ENCODE measurements at regions not wholly inside any gene's neighbourhood (a gene's known extent, or its start where the extent isn't known, plus 50 kb on each side); places are given as distances from the start of the nearest gene placed in this dataset.
"Not testable (repeated sequence)": the region's sequence is repeated elsewhere in the genome, so short reads cannot be mapped to it uniquely, and the experiment has no call there.

DNA sequence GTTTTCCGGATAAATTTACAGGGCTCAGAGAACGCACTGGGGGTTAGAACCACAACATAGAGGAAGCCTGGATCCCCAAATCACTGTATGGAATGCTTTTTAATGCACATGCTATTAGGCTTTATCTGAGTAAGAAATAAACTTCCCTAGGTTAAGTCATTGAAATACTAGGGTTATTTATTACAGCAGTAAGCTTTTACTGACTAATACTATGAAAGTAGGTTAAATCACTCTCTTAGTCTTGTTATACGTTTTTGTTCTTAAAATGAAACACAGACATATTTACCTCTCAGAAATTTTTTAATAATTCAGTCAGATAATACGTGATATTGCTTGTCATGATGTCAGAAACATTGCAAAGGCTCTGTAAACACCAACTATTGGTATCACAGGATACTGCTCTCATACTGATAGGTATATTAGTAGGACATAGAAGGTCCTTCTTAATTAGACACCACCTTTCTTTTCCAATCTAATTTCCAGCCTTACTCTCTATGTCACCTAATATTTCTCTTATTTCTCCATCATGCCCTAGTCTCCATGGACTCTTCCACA lies 162.7 kb upstream of the NYAP2 start:
- DNase-seq, result no peak

DNA sequence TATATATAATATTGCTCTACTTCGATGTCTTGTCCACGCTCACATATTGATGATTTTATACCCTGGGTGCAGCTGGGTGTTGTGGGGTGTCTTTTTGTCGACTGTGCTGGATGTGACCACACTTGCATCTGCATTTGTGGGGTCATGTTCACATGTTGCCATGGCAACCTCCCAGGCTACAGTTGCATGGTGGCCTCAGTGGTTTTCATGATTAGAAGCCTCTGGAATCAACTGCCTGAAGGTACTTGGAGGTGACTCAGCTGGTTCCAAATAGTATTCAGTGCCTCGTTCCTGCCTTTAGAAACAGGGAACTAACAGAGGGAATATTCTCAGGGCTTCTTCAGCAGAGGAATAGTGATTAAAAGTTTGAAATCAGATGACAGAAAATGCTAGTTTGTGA lies 166.3 kb upstream of the NYAP2 start:
- no peak for DNase-seq

DNA sequence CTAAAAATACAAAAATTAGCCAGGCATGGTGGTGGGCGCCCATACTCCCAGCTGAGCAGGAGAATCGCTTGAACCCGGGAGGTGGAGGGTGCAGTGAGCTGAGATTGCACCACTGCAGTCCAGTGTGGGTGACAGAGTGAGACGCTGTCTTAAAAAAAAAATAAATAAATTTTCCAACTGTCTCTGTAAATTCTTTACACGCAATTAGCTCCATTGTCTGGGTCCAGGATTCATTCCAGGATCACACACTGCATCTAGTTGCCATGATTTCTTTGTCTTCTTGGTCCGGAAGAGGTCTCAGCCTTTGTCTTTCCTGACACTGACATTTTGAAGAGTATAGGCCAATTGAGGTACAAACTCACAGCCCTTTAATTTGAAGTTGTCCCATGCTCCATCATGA lies 167.6 kb upstream of the NYAP2 start:
- DNase-seq, result no peak

DNA sequence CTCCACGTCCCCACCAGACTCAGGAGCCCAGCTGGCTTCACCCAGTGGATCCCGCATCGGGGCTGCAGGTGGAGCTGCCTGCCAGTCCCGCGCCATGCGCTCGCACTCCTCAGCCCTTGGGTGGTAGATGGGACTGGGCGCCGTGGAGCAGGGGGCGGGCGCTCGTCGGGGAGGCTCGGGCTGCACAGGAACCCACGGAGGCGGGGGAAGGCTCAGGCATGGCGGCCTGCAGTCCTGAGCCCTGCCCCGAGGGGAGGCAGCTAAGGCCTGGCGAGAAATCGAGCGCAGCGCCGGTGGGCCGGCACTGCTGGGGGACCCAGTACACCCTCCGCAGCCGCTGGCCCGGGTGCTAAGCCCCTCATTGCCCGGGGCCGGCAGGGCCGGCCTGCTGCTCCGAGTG lies 170.2 kb upstream of the NYAP2 start:
- not testable (repeated sequence) for DNase-seq

DNA sequence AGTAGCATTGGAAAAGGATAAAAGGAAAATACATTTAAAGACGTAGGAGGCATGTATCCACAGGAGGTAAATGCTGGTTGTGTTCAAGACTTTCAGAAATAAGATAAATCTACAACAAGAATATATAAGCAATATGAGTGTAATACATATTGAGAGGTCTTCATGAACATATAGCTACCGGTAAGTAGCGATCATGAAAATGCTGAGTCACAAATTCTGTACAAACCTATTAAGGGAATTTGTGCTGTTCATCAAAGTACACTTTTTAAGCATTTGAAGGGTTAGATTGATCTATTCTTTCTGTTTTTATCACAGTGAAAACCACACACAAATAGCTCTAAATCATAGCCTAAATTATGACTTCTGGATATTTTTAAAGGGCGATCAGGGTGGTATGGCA lies 173.1 kb upstream of the NYAP2 start:
- DNase-seq, result no peak

DNA sequence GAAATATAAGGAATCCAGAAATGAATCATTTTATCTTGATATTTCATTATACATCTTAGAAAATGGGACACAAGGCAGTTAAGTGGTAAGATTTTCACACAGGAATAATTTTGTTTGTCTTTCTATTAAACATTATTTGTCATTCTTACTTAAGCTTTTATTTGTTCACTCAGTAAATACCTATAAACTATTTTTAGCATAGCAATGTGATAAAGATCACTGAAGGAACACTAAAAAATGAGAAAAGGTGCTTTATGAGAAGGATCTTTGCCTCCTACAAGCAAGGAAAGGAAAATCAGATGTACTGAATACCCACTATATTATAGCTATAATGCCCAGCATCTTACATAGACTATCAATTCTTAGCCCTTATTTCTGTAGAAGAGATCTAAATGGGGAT lies 176.2 kb upstream of the NYAP2 start:
- no peak for DNase-seq

DNA sequence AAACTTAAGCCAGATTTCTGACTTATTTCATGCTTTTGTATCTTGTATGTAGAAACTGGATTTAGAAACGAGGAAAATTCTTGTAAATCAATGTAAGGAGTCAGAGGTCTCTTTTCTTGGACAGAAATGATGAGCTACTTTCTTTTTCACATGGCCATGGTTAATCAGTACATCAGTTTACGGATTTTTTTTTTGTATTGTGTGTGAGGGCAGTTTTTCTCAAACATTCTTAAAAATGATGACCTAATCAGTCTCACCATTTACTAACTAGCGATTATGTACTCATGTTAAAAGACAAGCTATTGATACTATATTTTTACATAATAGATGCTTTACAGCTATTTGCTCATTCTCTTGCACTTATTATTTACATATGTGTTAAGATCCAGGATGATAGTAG lies 165.2 kb upstream of the DOCK10 start:
- no peak for DNase-seq

DNA sequence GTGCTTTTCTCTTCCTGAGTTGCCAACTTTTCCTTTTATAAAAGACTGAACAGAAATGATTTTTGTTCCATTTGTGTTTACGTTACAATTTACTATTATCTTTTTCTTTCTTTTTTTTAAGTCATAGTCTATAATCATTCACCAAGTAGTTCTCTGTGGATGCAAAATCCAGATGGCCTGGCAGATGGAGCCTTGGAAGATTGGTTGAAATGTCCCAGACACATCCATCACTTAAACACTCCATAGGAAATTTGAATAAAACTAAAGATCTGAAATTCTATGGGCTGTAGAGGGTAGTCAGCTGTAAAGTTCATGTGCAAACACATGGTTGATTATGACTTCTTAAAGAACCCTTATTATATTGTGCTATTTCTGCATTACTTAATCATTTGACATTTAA lies 164.8 kb upstream of the DOCK10 start:
- DNase-seq, result no peak

DNA sequence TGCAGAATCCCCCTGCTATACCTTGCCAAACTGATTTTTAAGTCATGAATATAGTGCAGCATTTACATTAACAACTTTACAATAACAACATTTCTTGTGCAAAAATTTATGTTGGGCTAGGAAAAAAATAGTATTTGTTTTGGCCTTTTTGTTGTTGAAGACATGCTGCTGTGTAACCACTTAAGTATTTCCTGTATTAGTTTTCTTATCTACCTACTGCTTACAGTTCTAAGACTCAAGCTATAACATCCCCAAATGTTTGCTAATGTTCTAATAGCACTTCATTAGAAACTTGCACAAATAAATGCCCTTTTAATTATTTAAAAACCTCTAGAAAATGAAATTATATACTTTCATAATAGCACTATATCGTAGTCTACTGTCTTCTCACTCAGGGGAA lies 154.3 kb upstream of the DOCK10 start:
- no peak for DNase-seq

DNA sequence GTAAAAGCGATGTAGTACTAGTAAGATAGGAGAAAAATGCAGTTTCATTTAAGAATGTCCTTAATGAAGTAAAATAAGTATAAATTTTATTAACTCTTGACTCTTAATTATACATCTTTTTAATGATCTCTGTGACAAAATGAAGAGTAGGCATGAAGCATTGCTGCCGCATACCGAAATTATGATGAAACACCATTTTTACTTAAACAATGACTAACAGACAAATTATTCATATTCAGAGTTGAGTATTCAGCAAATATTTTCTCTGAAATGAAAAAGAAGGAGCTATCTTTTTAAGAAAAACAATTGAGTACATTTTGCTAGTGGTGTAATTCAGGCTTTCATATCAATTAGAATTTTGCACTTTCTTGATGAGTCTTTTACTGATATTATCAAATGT lies 150.6 kb upstream of the DOCK10 start:
- DNase-seq, result no peak

DNA sequence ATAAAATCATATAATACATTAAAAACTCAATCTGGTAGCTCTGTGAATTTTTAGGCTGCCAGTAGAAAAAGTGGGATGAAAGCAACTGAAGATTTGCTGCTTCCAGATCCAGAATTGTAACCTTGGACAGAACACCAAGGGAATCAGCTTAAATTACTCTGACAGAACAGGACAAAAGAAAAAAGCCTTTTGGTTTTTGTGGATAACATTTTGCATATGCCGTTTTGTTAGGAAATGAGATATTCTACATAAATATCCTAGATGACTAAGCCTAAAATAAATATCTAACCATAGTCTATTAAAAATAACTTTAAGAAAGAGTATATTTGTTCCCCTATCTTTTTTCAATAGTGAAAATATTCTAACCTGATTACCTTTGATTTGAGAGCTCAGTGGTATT lies 148.7 kb upstream of the DOCK10 start:
- DNase-seq, result no peak

DNA sequence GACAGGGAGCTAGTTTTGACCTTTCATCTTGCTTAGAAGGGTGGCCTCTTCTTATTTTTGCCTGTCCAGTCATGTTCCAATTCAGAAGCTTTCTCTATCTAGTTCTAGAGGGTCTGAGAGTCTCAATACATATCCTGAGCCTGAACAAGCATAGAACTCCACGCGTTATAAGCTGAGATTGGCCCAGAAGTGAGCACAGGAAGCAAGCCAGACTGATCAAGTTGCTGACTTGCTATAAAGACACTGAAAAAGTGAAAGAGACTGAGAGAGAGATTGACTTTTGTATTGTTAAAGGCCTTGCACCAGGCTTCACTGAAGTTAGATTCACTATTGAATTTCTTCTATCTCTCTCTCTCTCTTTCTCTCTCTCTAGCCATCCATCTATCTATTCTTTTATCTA lies 142.7 kb upstream of the DOCK10 start:
- no peak for DNase-seq

DNA sequence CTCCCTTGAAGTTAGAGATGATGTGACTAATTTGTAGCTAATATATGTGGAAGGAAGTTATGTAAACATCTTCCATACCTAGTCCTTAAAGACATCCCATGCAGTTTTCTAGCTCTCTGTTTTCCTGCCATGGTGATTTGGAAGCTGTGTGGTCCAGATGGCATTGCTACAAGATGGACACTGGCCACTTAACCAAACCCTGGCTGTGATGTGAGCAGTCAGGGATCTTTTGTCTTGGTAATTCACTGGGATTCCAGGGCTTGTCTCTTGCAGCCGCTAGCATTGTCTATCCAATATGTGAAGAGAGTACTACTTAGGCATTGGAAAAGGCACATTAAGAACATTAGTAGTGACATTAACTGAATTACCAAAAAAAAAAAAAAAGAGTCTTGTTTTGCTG lies 139.9 kb upstream of the DOCK10 start:
- no peak for DNase-seq

DNA sequence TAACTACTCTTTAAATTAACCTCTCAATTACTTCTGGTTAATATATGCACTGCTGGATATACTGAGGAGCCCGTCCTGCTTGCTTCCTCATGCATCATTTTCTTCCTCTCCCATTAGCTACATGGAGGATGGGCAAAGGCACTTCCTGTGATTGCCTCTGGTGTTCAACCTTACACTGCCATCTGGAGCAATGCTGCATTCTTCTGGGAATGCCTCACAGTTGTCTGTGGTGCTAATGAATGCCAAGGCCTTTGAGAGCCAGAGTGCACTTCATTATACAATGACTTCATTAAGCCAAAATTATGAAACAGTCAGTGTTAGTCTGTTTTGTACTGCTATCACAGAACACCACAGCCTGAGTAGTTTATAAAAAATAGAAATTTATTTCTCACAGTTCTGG lies 134.8 kb upstream of the DOCK10 start:
- no peak for DNase-seq

DNA sequence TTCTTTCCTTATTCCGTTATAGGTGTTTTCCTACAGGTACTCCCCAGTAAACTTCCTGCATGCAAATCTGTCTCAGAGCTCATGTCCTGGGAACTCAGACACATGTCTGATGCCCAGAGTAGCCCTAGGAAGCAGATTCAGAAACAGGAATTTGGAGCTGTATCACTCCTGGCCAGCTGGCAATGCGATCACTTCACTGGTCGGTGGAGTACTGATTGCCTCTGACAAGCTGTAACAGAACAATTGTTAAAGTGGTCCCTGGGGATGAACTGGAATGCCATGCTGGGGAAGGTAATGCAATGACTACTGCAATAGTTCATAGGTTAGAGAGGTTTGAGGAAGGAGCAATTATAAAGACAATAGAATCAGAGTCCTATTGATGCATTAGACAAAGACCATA lies 131.6 kb upstream of the DOCK10 start:
- DNase-seq, result no peak

DNA sequence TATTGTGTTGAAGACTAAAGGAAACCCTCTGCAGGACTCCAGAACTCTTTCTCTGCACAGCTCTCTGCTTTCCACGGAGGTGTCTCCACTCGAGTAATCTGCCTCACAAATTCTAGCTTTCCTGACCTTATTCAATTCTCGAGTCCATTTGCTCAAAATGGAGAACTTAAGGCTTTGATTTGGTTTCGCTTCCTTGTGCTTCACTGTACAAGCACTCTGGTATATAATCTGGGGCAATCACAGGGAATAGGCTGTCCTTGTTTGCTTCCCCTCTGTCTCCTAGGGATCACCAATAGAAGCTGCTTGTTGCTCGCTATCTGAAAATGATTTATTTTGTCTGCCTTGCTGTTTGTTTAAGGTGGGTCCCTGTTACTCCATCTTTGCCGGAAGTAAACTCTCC lies 129.1 kb upstream of the DOCK10 start:
- DNase-seq, result no peak

DNA sequence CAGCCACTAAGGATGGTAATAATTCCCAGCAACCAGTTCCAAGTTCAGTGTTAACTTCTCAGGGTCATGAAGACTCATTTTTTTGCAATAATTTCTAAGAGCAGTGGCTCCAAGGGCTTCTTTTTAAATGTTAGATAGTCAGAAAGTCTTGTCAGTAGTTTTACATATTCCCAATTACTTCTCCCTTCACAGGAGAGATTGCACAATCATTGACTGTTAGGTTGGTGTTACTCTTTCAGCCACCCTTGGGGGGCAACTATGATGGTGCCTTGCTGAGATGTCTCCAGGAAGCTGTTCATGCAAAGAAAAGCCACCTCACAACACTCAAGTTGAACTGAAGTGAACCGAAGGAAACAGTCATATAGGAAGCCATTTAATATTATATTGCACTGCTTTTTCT lies 127.9 kb upstream of the DOCK10 start:
- no peak for DNase-seq

DNA sequence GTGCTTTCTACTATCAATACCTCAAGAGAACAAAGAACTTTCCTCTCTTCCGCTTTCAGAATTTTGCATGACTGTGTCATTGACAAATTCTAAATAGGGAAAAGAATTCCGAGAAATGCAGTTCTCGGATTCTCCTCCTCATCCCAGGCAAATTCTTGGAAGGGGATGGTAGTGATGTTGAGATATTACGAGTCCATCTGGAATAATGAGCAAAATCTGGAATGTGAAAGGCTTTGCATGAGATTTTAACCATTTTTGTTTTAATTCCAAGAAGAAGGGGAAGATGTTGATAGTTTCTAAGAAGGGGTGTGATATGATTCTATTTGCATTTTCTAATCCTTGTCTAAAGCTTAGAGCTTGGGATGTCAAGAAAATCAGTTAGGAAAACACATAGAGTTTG lies 127.1 kb upstream of the DOCK10 start:
- no peak for DNase-seq

DNA sequence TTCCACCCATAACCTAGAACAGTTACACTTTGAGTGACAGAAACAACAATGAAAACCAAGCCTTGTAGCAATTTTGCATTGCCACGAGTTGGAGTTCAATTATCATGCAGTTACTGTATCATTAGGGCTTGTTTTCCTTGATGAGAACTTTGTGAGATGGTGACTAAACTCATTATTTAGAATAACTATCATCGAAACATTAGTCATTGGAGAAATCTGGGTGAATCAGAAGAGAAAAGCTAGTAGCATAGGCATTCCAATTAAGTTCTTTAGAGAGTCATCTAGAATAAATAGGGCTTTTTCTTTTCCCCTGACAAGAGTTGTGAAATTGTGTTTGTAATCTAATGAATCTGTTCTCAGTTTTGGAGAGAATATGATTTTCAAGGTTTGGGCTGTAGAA lies 122.8 kb upstream of the DOCK10 start:
- DNase-seq, result no peak

DNA sequence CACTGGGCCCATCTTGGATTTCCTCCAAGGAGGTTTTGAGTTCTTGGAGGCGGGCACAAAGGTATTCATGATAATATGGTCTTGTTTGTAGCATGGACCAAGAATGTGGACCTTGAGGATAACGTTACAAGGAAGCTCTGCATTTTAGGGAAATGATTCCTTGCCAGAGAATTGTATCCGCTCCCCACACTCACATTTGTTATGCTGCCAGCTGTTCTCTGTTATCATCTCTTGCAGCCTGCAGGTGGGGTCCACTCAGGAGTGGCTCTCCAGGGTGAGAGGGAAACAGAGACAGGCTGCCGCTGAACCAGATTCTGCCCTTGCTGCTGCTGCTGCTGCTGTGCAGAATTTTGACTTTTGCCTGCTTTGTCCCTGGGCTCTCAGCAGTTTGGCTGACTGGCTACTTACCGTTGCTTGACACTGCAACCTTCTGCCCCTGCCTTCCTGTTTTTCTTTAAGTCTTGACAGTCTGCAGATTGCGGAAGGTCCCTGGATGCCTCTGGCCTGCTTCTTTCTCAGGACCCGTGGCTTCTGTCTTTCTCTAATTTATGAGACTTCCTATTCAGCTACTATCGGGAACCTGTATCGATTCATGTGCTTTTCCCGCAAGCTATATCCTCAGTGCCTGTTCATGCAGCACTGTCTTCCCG lies 122.3 kb upstream of the DOCK10 start:
- DNase-seq, result no peak

DNA sequence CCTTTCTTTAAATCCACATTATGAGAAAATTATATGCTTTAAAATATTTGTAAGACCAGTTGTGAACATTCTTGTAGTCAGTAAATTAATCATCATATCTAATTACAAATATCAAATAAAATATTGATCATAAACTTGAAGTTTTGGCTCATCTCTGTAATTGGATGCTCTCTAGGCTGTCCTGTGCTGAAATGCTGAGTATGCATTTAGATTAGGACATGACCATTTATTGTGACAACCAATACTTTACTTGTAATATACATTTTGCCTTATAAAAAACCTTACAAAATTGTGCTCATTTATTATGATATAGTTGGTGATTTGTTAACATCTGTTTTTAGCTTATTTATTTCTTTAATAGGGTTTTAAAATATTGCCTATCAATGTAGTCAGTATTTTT lies 116.1 kb upstream of the DOCK10 start:
- no peak for DNase-seq

DNA sequence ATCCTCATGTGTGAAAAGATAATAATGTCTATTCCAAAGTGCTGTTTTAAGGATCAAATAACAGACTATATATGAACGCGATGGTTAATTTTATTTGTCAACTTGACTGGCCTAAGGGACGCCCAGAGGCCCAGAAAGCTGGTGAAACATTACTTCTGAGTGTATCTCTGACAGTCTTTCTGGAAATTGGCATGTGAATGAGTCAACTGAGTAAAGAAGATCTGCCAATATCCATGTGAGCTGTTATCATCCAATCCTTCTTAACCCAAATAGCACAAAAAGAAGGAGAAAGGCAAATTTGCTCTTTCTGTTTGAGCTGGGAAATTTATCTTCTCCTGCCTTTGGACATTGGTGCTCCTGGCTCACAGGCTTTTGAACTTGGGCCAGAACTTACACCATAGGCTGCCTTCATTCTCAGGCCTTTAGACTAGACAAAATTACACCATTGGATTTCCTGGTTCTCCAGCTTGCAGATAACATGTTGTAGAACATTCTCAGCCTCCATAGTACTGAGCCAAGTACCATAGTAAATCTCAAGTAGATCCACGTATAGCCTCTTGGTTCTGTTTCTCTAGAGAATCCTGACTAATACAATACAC lies 114.7 kb upstream of the DOCK10 start:
- DNase-seq, result no peak

DNA sequence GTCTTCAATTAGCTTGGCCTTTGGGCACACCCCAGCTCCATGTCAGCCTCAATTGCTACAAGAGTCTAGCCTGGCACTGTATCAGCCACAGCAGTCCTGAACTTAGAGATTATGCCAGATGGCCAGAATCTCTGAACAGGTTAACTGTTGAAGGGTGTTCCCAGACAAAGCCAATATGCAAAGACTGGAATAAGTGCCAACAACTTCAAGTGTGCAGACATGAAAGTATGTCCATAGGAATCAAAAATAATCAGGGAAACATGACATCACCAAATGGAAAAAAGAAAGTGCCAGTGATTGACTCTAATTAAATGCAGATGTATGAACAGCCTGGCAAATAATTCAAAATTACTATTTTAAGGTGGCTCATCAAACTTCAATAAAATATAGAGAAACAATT lies 98.5 kb upstream of the DOCK10 start:
- no peak for DNase-seq

DNA sequence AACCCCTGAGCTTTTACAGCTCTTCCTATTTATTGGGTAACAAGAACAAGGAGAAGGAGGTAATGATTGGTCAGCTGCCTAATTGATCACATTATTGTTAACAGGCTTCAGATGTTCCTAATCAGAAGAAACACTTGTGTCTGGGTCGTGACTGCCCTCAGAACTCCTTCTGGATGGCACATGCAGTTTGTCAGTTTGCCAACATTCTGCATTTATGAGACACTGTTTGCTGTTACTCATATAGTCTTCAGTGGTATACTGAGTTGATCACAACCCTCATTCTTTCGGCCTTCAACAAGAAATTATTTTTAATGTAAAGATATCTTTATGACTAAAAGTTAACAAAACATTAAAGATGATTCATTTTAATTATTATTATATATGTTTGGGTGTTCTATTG lies 95.7 kb upstream of the DOCK10 start:
- no peak for DNase-seq

DNA sequence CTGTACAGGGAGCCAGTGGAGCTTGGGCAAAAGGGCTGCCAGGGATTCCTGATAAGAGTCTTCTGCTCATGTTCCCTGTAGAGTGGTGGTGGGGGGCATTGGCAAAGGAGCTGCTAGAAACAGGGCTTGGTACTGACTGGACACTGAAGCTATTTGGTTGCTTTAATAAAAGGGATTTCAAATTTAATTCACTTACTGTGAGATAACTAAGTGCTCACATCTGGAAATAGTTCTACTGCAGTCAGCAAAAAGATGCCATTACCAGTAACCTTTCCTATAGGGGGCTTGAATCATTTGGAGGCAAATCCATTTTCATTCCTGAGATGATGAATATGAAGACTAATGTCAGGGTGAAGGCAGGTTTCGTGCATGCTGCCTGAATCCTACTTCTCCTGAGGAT lies 94.3 kb upstream of the DOCK10 start:
- DNase-seq, result no peak
